GM21529 (cell line): ENCODE measurements at regions not wholly inside any gene's neighbourhood (a gene's known extent, or its start where the extent isn't known, plus 50 kb on each side); places are given as distances from the start of the nearest gene placed in this dataset.

Source experiments
- ATAC-seq: cut with Tn5 transposase; IDR thresholded peaks from one replicate; pipeline ENCODE4 v1.9.1; 2021; ENCODE audit not compliant: unreplicated experiment

DNA sequence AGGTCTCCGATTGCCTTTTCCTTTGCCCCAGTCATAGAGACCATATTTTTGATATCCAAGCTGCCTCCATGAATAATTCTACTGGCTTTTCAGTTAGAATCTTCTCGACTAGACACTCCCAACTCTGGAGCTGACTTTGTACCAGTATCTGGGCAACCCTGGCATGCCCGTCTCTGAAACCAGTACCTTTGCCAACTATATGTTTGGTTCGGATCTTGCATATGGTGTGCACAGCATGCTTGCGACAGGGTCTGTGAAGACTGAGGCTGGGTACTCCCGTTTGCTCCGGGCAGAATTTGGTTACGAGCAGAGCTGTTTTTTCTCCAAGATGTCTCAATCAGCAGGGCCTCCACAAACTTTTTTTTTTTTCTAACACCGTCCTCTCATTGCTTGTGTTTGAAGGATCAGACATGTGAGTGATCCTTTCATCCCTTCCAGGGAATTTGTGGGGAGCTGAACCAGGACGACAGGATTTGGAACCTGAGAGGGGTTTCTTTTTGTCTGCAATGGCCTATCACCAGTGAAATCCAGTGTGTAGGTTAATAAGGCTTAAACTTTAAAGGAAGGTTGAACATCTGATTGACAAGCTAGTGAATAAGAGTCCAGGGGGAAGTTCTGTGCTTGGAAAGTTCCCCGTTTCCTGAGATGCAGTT, 322.3 kb downstream of the MYCN start:
- ATAC-seq = no peak

DNA sequence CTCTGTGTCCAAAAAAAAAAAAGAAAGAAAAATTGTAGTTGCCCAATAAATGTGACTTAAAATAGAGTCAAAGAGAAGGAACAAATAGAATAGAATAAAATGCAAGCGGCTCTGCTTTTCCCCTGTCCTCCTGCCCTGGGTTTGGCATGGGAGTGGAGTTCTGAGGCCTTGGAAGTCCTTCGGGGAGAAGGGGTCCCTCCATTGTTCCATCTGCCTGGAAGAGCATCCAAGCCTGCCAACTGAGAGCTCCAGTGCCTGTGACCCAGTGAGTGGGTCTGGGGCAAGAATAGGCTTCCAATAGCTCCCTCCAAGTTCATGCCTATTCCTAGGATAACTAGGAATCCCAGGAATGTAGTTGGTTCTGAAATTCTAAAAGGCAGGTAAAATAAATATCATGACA, 321.4 kb downstream of the MYCN start:
- no peak for ATAC-seq

DNA sequence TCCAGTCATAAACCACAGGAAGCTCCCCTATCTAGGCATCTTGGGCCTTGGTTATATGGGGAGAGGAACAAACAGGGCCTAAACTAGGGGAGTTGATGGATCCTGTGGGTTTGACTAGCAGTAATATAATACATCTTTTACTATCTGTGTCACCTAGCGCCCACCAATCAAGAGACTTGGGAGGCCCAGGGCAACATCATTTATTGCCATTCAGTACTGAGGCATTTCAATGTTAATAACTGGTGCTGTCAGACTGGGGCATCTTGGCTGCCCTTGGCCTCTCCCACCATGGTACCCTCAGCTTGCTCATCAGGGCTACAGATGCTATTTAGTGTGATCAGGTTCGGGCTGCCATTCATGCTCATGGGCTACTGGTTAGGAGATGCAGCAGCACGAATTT, 320.7 kb downstream of the MYCN start:
- no peak for ATAC-seq

DNA sequence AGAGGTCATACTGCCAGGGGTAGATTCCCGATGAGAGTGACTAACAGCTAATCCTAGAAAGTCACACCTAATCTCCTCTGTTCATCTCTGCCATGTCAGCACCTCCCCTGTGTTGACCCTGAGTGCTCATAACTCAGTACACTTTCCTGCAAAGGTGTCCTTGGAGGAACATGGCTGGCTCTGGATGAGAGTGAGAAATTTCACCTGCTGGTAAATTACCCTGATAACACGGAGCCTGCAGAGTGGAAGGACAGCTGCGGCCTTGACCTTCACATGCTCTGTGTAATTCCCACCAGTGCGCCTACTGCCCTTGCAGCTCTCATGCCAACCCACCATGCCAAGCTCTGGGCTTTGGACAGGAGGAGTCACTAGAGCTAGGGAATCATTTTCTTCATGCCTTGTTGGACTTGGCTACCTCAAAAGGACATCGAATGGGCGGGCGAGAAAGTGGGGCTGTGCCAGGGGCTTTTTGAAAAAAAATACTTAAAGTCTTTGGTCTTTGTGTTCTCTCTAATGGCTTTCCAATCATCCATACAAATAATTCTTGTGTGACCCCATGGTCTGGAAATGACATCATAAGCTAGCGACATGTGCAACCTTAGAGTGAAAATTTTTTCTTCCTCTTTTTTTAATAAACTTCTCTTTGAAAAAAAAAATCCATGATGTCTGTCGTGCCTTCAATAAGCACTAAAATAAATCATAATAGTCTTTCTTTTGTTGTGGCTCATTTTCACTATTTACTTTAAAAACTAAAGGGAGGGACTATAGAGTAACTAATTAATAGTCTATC, 319.9 kb downstream of the MYCN start:
- no peak for ATAC-seq

DNA sequence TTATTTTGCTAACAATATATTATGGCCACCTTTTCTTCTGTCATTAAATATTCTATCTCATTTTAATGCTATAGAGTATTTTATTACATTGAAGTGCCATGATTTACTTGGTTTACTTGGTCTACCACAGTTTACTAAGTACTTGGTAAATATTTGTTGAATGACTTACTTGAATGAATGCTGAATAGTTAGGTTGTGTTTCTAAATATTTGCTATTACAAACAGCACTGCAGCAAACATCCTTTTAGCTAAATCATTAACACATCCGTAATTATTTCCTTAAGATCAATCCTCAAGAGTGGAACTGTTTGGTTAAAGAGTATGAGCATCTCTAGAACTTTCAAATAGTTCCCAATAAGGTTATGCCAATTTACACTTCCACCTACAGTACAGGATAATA, 318.7 kb downstream of the MYCN start:
- no peak for ATAC-seq

DNA sequence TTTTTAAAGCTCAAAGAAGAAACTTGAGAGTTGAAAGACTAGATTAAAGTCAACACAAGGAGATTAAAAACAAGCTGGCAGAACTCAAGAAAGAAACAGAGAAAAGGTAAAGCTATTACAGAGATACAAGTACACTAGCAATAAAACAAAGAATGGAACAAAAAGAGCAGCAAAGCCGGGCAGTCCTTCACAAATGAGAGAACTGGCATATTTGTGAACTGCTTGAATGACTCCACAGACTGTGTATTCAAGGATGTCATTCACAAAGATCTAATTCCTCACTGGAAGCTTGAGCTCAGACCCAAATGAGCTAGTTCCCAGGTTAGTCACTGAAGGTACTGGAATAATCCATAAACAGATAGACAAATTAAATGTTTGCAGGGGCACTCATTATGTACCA, 318.0 kb downstream of the MYCN start:
- no peak for ATAC-seq

DNA sequence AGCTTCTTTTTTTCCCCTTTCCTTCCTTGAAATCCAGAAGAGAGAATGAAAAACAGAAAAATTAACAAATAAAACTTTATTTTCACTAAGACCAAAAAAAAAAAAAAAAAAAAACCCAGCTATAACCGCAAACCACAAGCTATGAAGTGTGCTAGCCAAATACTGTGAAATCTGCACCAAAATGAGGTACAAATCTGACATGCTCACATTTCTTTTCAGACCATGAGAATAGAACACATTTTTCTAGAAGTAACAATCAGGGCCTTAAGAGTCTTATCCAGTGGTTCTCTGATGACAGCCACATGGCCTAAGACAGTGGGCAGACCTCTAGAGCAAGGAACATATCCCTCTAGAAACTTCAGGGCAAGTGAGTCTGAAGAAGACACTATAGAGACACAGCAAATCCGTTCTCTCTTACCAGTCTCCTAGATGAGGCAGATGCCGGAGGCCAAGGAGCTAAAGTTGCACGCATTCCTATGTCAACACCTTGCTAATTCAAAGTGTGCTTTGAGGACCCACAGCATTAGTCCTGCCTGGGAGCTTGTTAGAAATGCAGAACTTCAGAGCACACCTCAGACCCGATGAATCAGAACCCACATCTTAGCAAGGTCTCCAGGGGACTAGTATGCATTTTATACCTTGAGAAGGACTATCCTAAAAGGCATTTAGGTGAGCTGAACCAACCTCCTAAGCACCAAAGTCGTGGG, 317.1 kb downstream of the MYCN start:
- ATAC-seq = no peak

DNA sequence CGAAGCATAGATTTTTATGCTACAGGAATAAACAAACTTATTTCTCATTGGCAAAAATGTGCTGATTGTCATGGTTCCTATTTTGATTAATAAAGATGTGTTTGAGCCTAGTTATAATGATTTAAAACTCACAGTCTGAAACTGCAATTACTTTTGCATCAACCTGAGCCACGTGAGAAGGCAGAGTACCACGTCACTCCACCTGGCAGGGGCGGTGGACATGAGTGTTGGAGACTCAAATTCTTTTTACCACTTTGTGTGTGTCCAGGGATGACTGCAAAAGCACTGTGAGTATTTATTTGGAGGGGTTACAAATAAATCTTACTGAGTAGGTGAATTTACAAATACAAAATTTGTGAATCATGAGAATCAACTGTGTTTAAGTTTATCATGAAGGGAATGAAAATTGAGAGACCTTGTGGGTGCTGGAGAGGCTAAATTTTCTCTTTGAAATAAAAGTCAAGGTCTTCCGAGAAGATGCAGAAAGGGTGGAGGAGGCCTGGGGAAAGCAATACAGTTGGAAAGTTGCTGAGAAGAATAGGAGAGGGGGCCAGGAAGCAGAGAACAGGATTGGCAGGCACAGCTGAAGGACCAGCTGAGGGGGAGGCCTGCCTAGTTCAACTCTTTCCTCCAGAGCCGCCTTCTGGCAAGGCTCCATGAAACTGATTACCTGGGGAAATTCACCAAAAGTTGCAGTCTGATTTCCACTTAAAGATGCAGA, 316.4 kb downstream of the MYCN start:
- no peak for ATAC-seq

DNA sequence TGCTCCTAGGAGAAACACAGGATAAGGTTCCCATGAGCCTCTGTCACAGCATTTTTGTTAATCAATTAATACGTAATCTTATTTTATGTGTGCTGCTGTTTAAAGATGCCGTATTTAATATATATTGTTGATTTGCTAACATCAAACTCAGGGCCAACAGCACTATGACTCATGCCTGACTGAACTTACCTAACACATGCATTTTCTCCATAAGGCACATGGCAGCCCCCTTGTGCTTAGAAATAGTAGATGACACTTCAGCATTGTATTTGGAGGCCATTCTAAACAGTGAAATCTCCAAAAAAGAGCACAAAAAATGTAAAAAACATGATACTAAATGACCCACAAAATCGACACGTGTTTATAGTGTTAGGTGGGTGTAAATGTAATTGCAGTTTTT, 314.8 kb downstream of the MYCN start:
- ATAC-seq = no peak

DNA sequence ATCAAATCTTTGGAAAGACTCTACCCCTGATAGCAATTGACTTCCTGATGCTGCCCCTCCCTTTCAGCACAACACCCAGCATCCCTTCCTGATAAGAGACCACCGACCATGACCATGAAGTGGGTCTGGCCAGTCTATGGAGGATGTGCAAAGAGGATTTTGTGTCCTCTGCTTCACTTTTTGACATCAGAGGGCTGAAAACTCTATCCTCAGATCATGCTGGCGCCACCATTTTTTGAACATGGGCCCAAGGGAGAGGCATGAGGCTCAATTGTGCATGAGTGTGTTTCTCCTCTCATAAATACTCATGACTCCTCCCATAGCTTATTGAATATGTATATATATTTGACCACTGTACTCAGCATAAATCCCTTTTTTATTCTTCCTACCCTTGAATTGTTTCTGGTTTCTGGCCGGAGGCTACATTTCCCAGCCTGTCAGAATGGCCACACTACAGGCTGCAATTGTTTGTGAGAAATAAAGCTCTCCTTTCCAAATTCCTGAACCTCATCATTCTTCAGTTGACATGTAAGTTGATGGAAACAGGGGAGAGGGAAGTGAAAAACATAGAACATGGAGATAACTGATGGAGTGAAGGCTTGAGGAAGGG, 314.1 kb downstream of the MYCN start:
- ATAC-seq = no peak

DNA sequence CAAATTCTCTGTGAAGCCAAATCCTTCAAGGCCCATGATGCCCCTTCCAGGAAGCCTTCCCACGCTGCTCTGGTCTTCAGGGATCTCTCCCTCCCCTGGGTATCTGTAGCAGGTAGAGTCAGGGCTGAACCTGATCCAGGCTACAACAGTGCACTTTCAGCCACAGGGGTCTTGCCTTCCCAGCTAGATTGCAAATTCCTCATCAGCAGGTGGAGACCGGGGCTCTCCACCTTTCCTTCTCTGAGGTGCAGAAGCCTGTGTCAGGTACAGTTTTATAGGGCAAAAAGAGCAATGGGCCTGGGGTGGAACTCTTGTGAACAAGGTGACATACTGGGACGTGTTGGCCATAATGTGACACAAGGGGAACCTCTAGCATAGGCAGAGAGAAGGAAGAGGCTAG, 312.9 kb downstream of the MYCN start:
- ATAC-seq = no peak

DNA sequence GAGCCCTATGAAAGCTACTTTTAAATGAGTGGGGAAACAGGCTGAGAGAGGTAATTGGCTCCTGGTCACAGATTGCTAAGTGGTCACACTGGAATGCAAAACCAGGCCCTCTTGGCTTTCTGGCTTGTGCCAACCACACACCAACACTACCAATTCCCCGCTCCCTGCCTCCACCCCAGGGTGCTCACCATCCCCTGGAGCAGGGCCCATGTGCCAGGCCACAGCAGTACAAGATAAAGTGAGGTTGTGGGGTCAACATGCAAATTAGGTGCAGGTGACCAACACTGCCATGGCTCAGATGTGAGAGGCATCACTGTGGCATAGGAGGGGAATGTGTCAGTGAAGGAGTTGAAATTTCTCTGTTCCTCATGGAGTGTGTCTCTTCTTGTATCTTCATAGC, 312.5 kb downstream of the MYCN start:
- no peak for ATAC-seq

DNA sequence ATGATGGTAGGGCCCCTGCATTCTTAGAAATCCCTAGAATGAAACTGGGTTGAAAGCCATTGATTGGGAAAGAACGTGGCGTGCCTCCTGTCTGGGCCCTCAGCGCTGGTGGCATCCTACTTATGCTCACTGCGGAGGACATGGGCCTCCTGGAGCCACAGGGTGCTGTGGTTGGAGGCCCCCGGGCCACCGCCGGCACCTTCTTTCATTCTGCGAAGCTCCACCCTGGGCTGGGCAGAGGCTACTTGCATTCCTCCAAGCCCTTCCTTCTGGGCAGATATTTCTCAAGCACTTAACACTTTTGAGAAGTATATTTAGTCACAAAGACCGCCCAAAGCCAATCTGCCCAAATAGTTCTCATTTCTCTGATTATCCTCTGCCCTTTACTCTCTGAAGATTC, 311.9 kb downstream of the MYCN start:
- no peak for ATAC-seq

DNA sequence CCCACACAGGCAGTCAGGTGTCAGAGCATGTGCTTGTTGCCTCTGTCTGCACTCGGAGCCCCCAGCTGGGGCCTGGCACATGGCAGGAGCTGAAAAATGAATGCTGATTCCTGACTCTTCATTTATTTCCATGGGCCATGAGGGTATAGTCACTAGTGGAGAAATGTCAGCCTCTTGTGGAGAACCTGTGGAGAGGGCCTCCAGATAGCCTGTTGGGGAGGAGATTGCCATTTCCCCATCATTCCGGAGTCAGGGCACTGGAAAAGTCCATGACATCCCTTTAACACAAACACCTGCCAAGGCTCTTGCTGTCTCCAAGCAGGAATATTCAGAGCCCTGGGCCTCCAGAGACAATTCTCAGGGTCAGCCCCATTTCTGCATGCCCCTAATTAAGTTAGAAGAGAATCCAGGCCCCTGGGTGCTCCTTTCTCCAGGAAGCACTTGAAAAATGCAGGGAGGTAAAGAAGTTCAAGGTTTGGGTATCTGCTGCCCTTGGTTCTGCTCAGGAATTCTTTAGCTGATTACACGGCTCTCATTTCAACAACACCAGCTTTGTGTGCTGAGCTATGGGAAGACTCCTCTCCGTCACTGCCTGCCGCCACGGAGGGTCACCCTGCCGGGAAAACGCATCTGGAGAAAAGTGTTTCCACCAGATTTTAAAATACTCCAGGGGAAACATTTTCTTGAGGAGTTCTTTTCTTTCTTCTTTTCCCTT, 311.3 kb downstream of the MYCN start:
- no peak for ATAC-seq

DNA sequence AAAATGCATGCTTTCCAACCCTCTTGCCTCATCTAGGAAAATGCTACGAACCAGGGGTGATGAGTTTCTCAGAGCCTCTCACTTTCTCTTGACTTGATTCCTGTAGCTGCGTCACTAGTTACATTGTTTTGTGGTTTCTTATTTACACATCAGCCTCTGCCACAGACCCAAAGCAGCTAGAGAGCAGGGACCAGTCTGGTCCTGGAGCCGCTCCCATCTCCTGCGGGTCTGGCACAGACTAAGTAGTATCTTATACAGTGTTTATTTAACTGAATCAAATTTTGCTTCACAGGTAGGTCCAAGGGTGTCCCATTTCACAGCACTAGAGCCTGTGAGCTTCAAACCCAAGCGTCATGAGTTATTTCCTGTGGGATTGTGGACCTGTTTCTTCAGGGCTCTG, 310.5 kb downstream of the MYCN start:
- ATAC-seq = no peak

DNA sequence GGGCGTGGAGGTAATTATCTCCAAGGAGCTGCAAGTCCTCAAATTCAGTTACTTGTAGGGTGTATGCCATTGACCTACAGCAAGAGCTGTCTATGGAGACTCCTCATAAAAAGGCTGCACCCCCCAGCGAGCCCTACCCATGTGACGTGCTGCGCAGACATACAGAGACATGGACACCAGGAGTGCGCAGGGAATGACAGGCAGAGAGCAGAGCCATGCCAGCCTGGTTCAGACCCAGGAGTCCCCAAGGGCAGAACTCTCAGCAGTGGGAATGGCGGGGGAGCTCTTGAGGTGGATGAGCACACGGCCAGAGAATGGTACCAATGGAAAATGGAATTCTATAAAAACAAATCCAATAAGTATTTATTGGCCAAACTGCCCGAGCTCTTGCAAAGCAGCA, 310.1 kb downstream of the MYCN start:
- ATAC-seq = no peak

DNA sequence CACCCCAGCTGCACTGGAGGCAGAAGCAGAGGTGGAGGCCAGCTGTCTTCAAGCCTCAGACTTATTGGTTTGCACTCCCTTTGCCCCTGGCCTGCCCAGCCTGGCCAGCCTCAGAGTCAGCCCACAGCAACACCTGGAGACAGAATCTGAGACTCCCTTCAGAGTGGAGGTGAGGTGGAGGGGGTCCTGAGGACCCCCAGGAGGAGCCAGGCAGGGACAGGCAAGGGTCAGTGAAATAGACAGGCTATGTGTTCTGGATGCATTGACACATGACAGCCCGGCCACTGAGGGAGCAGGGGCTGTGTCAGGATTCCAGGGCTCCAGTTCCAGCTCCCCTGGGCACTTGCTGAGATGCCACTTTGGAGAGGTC, 309.7 kb downstream of the MYCN start:
- no peak for ATAC-seq

DNA sequence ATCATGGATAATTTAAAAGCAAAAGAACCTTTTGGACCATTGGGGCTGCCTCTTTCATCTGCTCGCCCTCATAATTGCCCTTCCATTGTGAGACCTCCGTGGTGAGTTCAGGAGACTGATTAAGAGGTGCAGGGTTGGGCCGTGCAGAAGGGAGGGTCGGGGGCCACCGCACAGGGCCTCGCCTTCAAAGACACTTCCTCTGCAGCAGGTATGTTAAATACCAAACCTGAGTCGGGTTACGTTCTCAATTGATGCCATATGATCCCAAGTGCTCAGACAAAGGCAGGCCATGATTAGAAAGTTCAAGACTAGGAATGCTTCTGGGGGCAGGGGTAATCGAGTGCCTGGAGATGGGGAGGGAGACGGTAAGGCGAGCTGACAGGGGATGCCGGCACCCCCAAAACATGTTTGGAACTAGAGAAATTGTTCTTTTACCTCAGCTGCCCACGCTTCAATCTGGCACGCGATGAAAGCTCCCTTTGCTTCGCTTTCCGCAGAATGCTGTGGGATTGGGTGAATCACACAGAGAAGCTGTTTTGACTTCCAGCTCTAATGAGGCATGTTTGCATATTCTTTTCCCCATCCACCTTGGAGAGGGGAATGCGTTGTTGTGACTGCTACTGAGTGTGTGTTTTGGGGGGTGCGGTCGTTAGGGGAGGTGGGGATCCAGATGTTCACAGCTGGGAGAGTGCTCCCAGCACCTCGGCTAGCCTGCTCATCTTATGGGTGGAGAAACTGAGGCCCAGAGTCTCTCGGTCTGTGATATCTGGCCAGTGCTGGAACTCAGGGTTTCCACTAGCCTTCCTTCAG, 309.1 kb downstream of the MYCN start:
- ATAC-seq = no peak

DNA sequence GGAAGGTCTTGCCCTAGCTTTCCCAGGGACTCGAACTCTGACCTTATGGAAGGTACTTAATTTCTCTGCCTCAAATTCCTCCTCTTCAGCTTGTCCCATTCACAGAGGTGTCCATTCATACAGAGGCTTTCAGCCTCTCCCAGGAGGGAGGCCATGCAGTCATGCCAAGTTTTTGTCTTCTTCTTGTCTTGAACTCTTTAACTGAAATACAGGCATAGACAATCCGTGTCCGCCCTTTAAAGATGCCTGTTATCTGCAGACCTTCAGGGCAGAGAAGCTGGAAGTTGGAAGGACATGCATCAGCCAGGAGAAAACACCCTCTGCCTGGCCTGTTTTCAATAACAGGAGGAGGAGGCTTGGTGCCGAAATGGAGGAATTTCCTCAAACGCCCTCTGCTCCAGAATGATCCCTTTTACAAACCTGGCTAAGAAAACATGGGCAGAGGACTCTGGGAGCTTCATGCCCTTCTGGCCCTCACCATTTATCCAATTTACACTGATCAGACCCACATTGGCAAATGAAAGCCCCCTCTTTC, 308.3 kb downstream of the MYCN start:
- no peak for ATAC-seq
